Tibial artery (tissue), 4 donors: ENCODE measurements at regions not wholly inside any gene's neighbourhood (a gene's known extent, or its start where the extent isn't known, plus 50 kb on each side); places are given as distances from the start of the nearest gene placed in this dataset.

Source experiments
- DNase-seq, 2 donors: peaks; one replicate each; pipeline ENCODE4 v3.0.0-alpha.2; 2019
- H3K27ac ChIP-seq, 2 donors: fragments of 200-600 bp; sonication (generic) in 1 of 2; 1 replicate in 1 of 2; 2 replicates in 1 of 2; pipeline ENCODE4 v1.5.1; 2018 to 2019; ENCODE audit warnings: mild to moderate bottlenecking in 1 of 2
- H3K27me3 ChIP-seq, 2 donors: fragments of 200-600 bp; sonication (generic) in 1 of 2; one replicate each; pipeline versions ENCODE4 v1.5.1 to v1.6.0; 2016 to 2019
- H3K36me3 ChIP-seq, 3 donors: fragments of 200-600 bp; sonication (generic) in 2 of 3; one replicate each; pipeline ENCODE4 v1.5.1; 2016 to 2019; ENCODE audit warnings: mild to moderate bottlenecking in 2 of 3
- H3K4me1 ChIP-seq, 4 donors: fragments of 200-600 bp; sonication (generic) in 2 of 4; 1 replicate in 3 of 4; 2 replicates in 1 of 4; pipeline ENCODE4 v1.5.1; 2016 to 2019
- H3K4me3 ChIP-seq, 2 donors: fragments of 200-600 bp; sonication (generic) in 1 of 2; 1 replicate in 1 of 2; 2 replicates in 1 of 2; pipeline ENCODE4 v1.5.1; 2018 to 2019; ENCODE audit warnings: mild to moderate bottlenecking in 2 of 2
- H3K9me3 ChIP-seq, 3 donors: fragments of 200-600 bp; sonication (generic) in 1 of 3; one replicate each; pipeline ENCODE4 v1.5.1; 2016 to 2019
- CTCF ChIP-seq, 2 experiments: fragments of 200-600 bp in 1 of 2; fragments of 450-650 bp in 1 of 2; IDR thresholded peaks; one replicate each; pipeline ENCODE4 v1.5.1; 2017 to 2019; ENCODE audit warnings: antibody characterized with exemption in 2 of 2, mild to moderate bottlenecking in 1 of 2, moderate library complexity in 1 of 2
- intact Hi-C: fragments of 100-400 bp; cut with DNase I; formaldehyde crosslinking; loops from one replicate; pipeline ENCODE4 v1.15.0; 2023; ENCODE audit warnings: low total_unique reads

- Histone ChIP-seq H3K36me3 (no peaks in the 10 kb centered on the region), H3K27me3 (no peaks in the 10 kb centered on the region), H3K4me1 (no peaks in the 10 kb centered on the region), H3K9me3 (no peaks in the 10 kb centered on the region), H3K4me3 (no peak overlapping the region), H3K27ac (no peak overlapping the region)
- intact Hi-C loops: no loop called here
- DNase-seq: no peak
- no peak for TF ChIP-seq CTCF (IDR thresholded peaks at IDR 0.05)
These were observed 125.4 kb upstream of the RFC3 start for GRCh38 chr13:33692531-33692930.

GRCh38 chr13:33694546-33694945 lies 123.4 kb upstream of the RFC3 start:
- Histone ChIP-seq H3K4me1 (no peaks in the 10 kb centered on the region), H3K27ac (no peak overlapping the region), H3K4me3 (no peak overlapping the region), H3K36me3 (no peaks in the 10 kb centered on the region), H3K27me3 (no peaks in the 10 kb centered on the region), H3K9me3 (no peaks in the 10 kb centered on the region)
- no peak for TF ChIP-seq CTCF (IDR thresholded peaks at IDR 0.05)
- no peak for DNase-seq
- intact Hi-C loops: no loop called here

- DNase-seq: no peak
- Histone ChIP-seq H3K36me3 (no peaks in the 10 kb centered on the region), H3K27me3 (no peaks in the 10 kb centered on the region), H3K27ac (no peak overlapping the region), H3K4me1 (no peaks in the 10 kb centered on the region), H3K9me3 (no peaks in the 10 kb centered on the region), H3K4me3 (no peak overlapping the region)
- intact Hi-C loops: no loop called here
- TF ChIP-seq CTCF (IDR thresholded peaks at IDR 0.05): no peak
These were observed 121.4 kb upstream of the RFC3 start for GRCh38 chr13:33696530-33696929.

- Histone ChIP-seq H3K4me3 (no peak overlapping the region), H3K9me3 (no peaks in the 10 kb centered on the region), H3K27me3 (no peaks in the 10 kb centered on the region), H3K4me1 (no peaks in the 10 kb centered on the region), H3K36me3 (no peaks in the 10 kb centered on the region), H3K27ac (no peak overlapping the region)
- TF ChIP-seq CTCF (IDR thresholded peaks at IDR 0.05): no peak
- DNase-seq: no peak
- intact Hi-C loops: no loop called here
These were observed 120.0 kb upstream of the RFC3 start for GRCh38 chr13:33697926-33698325.

GRCh38 chr13:33707449-33707848 lies 110.5 kb upstream of the RFC3 start:
- H3K36me3 ChIP-seq: no peaks in the 10 kb centered on the region
- intact Hi-C loops: no loop called here
- peaks cover 0 to 6% (median 0%) of the 10 kb centered on the region in 4 donors for H3K4me1 ChIP-seq
- H3K27me3 ChIP-seq: no peaks in the 10 kb centered on the region
- no peak for TF ChIP-seq CTCF (IDR thresholded peaks at IDR 0.05)
- no peak for DNase-seq
- H3K27ac ChIP-seq: no peak overlapping the region
- H3K4me3 ChIP-seq: no peak overlapping the region
- H3K9me3 ChIP-seq: peaks cover 0 to 21% (median 0%) of the 10 kb centered on the region in 3 donors

GRCh38 chr13:33710924-33711323 lies 107.0 kb upstream of the RFC3 start:
- H3K36me3 ChIP-seq: no peaks in the 10 kb centered on the region
- H3K9me3 ChIP-seq: peaks cover 0 to 1% (median 0%) of the 10 kb centered on the region in 3 donors
- peaks cover 0 to 6% (median 0%) of the 10 kb centered on the region in 4 donors for H3K4me1 ChIP-seq
- H3K27me3 ChIP-seq: no peaks in the 10 kb centered on the region
- intact Hi-C loops: no loop called here
- no peak overlapping the region for H3K4me3 ChIP-seq
- TF ChIP-seq CTCF (IDR thresholded peaks at IDR 0.05): no peak
- no peak for DNase-seq
- H3K27ac ChIP-seq: no peak overlapping the region
